VCaP (cell line): ENCODE measurements at regions not wholly inside any gene's neighbourhood (a gene's known extent, or its start where the extent isn't known, plus 50 kb on each side); places are given as distances from the start of the nearest gene placed in this dataset.

Experiments used
- H3K27ac ChIP-seq: fragments of 450-650 bp; 2 replicates; pipeline ENCODE4 v1.5.1; 2017
- TF ChIP-seq, protein P1 (sequence below): fragments of 450-650 bp; conservative IDR thresholded peaks from 2 replicates; pipeline ENCODE4 v1.5.1; 2017; ENCODE audit warnings: mild to moderate bottlenecking, moderate library complexity

- TF ChIP-seq, protein P1, sequence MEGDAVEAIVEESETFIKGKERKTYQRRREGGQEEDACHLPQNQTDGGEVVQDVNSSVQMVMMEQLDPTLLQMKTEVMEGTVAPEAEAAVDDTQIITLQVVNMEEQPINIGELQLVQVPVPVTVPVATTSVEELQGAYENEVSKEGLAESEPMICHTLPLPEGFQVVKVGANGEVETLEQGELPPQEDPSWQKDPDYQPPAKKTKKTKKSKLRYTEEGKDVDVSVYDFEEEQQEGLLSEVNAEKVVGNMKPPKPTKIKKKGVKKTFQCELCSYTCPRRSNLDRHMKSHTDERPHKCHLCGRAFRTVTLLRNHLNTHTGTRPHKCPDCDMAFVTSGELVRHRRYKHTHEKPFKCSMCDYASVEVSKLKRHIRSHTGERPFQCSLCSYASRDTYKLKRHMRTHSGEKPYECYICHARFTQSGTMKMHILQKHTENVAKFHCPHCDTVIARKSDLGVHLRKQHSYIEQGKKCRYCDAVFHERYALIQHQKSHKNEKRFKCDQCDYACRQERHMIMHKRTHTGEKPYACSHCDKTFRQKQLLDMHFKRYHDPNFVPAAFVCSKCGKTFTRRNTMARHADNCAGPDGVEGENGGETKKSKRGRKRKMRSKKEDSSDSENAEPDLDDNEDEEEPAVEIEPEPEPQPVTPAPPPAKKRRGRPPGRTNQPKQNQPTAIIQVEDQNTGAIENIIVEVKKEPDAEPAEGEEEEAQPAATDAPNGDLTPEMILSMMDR, result no peak
- H3K27ac ChIP-seq, result no peak overlapping the region
Observed at GRCh38 chr15:39078026-39078425, 502.9 kb upstream of the THBS1 start.

DNA sequence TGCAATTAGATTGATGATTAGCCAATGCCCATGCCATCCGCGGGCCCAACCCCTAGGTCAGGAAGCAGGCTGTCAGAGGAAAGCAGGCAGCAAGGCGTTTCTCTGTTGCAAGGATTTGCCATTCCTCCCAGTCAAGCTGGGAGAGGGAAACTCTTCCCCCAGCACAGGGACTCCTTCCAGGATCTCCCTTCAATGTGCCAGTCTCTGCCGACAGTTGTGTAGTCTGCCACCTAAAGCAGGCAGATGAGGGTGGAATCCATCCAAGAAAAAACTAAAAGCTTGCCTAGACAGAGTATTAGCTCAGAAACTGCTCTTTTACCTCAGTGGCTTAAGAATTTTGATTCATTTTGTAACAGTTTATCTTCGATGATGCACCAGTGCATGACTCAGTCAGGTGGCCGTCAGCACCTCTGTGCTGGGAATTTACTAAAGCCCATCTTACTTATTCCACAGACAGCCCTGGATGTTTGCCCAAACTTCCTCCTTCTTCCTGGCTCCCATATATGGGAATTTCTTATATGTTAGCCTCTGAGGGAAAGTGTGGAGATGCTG is 501.5 kb upstream of the THBS1 start:
- TF ChIP-seq, protein P1, result no peak
- H3K27ac ChIP-seq, result no peak overlapping the region

DNA sequence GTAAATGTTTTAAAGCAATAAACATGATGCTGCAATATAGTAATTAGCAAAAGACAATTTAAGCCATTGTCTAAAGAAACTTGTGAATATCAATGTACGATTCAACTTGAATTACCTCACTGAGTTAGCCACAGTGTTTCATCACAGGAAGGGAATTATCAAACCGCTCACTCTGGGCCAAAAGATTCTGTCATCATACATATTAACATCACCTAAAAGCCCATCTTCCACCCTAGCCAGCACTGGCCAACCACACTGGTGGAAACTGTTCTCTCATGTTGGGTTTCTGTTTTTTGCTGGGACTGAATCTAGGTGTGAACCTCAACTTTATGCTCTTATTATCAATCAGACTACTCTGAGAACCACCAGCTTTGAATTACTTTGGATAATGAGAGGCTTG is 497.7 kb upstream of the THBS1 start:
- H3K27ac ChIP-seq, result no peak overlapping the region
- TF ChIP-seq, protein P1, result no peak

DNA sequence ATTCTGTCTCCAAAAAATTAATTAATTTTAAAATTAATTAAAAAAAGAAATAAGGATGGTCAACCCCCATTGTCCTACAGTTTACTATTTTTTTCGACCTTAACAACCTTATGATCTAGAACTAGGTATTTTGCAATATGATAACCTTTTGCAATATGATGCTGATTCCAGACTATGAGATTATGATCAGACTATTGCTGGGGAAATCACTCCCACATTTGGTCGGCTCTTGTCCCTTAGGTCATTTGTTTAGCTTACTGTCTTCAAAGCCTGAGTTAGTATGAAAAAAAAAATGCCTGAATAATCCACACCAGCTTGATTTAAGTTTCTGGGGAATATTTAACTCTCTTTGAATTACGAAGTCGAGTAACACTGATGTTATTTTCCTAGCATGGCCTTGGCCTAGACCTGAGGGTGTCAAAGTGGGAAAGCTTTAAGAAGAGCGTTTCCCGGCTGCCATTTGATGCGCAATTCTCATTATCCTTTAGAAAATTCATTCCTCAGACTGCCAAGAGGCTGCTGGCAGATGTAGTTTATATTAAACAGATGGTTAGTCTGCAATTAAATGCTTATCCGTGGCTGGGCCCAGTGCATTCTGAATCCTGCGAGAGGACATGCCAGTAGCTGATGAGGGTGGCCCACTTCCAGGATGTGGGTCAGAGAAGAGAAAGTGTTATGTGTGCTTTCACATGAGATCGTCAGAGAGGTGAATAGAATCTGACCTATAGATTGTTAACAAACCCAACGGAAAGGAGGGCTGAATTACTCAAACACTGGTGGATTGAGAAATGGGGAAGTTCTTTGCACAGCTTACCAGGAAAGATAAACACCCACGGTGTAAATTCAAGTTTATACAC is 496.0 kb upstream of the THBS1 start:
- TF ChIP-seq, protein P1, result no peak
- H3K27ac ChIP-seq, result no peak overlapping the region

GRCh38 chr15:39086641-39087040 is 494.2 kb upstream of the THBS1 start:
- H3K27ac ChIP-seq, result no peak overlapping the region
- TF ChIP-seq, protein P1, result no peak

GRCh38 chr15:39088156-39088555 is 492.7 kb upstream of the THBS1 start:
- no peak overlapping the region for H3K27ac ChIP-seq
- TF ChIP-seq, protein P1, result no peak

DNA sequence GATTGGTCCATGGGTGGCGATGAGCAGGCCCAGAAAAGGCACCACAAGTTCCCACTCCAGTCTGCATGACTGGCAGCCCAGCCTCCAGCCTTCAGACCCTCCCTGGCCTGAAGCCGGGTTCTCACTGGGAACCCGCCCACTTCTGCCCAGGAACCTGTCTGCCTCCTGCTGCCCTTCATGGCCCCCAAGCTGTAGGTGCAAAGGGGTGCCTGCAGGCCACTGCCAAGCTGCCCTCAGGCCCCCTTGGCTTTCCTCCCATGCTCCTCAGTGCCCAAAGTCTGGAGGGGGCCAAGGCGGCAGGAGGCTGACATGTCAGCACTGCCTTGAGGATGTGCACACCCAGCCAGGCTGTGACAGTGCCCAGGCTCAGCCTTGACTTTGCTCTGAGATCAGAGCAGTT is 488.5 kb upstream of the THBS1 start:
- H3K27ac ChIP-seq, result no peak overlapping the region
- TF ChIP-seq, protein P1, result no peak
